ENCODE measurements at regions not wholly inside any gene's neighbourhood (a gene's known extent, or its start where the extent isn't known, plus 50 kb on each side); places are given as distances from the start of the nearest gene placed in this dataset.

GRCh38 chr14:65872536-65872935, 460.0 kb downstream of the FUT8 start:
- no peak for DNase-seq (ENCODE audit: low spot score)
- ChIA-PET POLR2A (ENCODE audit: low non-redundant PET) (no interaction called here), CTCF (no interaction called here)
- Histone ChIP-seq H3K4me3 (ENCODE audit: low read depth, low read length, poor library complexity, severe bottlenecking) (no peak overlapping the region), H3K4me1 (ENCODE audit: insufficient read depth, low read length, poor library complexity, severe bottlenecking) (no peaks in the 10 kb centered on the region), H3K27me3 (replicated peaks; ENCODE audit: insufficient read depth, low read depth, low read length, poor library complexity) (no peaks in the 10 kb centered on the region), H3K9me3 (ENCODE audit: low read depth, low read length, poor library complexity, severe bottlenecking) (no peaks in the 10 kb centered on the region), H3K36me3 (ENCODE audit: insufficient read depth, low read length, poor library complexity, severe bottlenecking) (no peaks in the 10 kb centered on the region), H3K27ac (ENCODE audit: low read depth, low read length, poor library complexity, severe bottlenecking) (no peak overlapping the region)
- no TSS peak for BruUV-seq (replicated peaks)
- TF ChIP-seq CTCF (conservative IDR thresholded peaks at IDR 0.05; ENCODE audit: low read depth, low read length) (no peak), EZH2 (IDR thresholded peaks at IDR 0.05; ENCODE audit: borderline replicate concordance, low read depth, low read length, poor library complexity, severe bottlenecking) (no peak)
- intact Hi-C loops (cut with micrococcal nuclease; ENCODE audit: unreplicated experiment), result no loop called here

GRCh38 chr14:65877166-65877565, 464.6 kb downstream of the FUT8 start:
- no peak overlapping the region for H3K4me3 ChIP-seq (ENCODE audit: low read depth, low read length, poor library complexity, severe bottlenecking)
- H3K27me3 ChIP-seq (replicated peaks; ENCODE audit: insufficient read depth, low read depth, low read length, poor library complexity), result no peaks in the 10 kb centered on the region
- DNase-seq (ENCODE audit: low spot score), result no peak
- intact Hi-C loops (cut with micrococcal nuclease; ENCODE audit: unreplicated experiment), result no loop called here
- CTCF ChIA-PET, result no interaction called here
- no peak overlapping the region for H3K27ac ChIP-seq (ENCODE audit: low read depth, low read length, poor library complexity, severe bottlenecking)
- TF ChIP-seq CTCF (conservative IDR thresholded peaks at IDR 0.05; ENCODE audit: low read depth, low read length) (no peak), EZH2 (IDR thresholded peaks at IDR 0.05; ENCODE audit: borderline replicate concordance, low read depth, low read length, poor library complexity, severe bottlenecking) (no peak)
- no peaks in the 10 kb centered on the region for H3K4me1 ChIP-seq (ENCODE audit: insufficient read depth, low read length, poor library complexity, severe bottlenecking)
- H3K36me3 ChIP-seq (ENCODE audit: insufficient read depth, low read length, poor library complexity, severe bottlenecking), result no peaks in the 10 kb centered on the region
- BruUV-seq (replicated peaks), result no TSS peak
- POLR2A ChIA-PET (ENCODE audit: low non-redundant PET), result no interaction called here
- H3K9me3 ChIP-seq (ENCODE audit: low read depth, low read length, poor library complexity, severe bottlenecking), result no peaks in the 10 kb centered on the region

GRCh38 chr14:65877624-65878023, 465.1 kb downstream of the FUT8 start:
- no peaks in the 10 kb centered on the region for H3K36me3 ChIP-seq (ENCODE audit: insufficient read depth, low read length, poor library complexity, severe bottlenecking)
- TF ChIP-seq CTCF (conservative IDR thresholded peaks at IDR 0.05; ENCODE audit: low read depth, low read length) (no peak), EZH2 (IDR thresholded peaks at IDR 0.05; ENCODE audit: borderline replicate concordance, low read depth, low read length, poor library complexity, severe bottlenecking) (no peak)
- H3K27ac ChIP-seq (ENCODE audit: low read depth, low read length, poor library complexity, severe bottlenecking), result no peak overlapping the region
- DNase-seq (ENCODE audit: low spot score), result no peak
- no peak overlapping the region for H3K4me3 ChIP-seq (ENCODE audit: low read depth, low read length, poor library complexity, severe bottlenecking)
- H3K9me3 ChIP-seq (ENCODE audit: low read depth, low read length, poor library complexity, severe bottlenecking), result no peaks in the 10 kb centered on the region
- no TSS peak for BruUV-seq (replicated peaks)
- CTCF ChIA-PET, result no interaction called here
- H3K27me3 ChIP-seq (replicated peaks; ENCODE audit: insufficient read depth, low read depth, low read length, poor library complexity), result no peaks in the 10 kb centered on the region
- POLR2A ChIA-PET (ENCODE audit: low non-redundant PET), result no interaction called here
- intact Hi-C loops (cut with micrococcal nuclease; ENCODE audit: unreplicated experiment), result no loop called here
- no peaks in the 10 kb centered on the region for H3K4me1 ChIP-seq (ENCODE audit: insufficient read depth, low read length, poor library complexity, severe bottlenecking)
